ENCODE measurements at regions not wholly inside any gene's neighbourhood (a gene's known extent, or its start where the extent isn't known, plus 50 kb on each side); places are given as distances from the start of the nearest gene placed in this dataset.

DNA sequence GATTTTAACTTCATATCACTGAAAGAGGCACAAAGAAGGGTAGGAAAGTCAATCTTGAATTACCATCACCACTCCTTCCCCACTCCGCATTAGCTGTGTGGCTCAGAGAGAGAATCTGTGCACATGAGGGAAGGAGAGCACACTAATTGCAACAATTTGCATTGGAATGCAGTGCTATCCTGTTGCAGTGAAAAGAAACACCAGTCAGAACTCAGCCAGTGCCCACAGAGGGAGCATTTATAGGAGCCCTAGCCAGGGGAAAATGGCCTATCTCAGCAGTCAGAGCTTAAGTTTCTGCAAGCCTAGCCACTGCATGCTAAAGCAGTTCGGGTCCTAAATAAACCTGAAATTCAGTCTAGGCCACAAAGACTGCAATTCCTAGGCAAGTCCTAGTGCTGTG, 159.4 kb upstream of the AR start:
- no peak overlapping the region for H3K4me3 ChIP-seq
- peaks cover 11% of the 10 kb centered on the region for H3K9me3 ChIP-seq
- DNase-seq (no peak), ATAC-seq (no peak)
- no peaks in the 10 kb centered on the region for H3K4me1 ChIP-seq
- 65 to 79% (median 78%) methylated on average over 2 of the region's 2 CpGs for WGBS, 3 donors
- H3K27me3 ChIP-seq (ENCODE audit: insufficient read depth in 3 of 3, low read length in 2 of 3) = no peaks in the 10 kb centered on the region
- H3K36me3 ChIP-seq (ENCODE audit: insufficient read depth in 1 of 2, low read depth in 1 of 2) = no peaks in the 10 kb centered on the region
- intact Hi-C loops (cut with DNase I) = no loop called here
- no peak overlapping the region for H3K27ac ChIP-seq
- TF ChIP-seq, protein P1, sequence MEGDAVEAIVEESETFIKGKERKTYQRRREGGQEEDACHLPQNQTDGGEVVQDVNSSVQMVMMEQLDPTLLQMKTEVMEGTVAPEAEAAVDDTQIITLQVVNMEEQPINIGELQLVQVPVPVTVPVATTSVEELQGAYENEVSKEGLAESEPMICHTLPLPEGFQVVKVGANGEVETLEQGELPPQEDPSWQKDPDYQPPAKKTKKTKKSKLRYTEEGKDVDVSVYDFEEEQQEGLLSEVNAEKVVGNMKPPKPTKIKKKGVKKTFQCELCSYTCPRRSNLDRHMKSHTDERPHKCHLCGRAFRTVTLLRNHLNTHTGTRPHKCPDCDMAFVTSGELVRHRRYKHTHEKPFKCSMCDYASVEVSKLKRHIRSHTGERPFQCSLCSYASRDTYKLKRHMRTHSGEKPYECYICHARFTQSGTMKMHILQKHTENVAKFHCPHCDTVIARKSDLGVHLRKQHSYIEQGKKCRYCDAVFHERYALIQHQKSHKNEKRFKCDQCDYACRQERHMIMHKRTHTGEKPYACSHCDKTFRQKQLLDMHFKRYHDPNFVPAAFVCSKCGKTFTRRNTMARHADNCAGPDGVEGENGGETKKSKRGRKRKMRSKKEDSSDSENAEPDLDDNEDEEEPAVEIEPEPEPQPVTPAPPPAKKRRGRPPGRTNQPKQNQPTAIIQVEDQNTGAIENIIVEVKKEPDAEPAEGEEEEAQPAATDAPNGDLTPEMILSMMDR (IDR thresholded peaks at IDR 0.05) = no peak

DNA sequence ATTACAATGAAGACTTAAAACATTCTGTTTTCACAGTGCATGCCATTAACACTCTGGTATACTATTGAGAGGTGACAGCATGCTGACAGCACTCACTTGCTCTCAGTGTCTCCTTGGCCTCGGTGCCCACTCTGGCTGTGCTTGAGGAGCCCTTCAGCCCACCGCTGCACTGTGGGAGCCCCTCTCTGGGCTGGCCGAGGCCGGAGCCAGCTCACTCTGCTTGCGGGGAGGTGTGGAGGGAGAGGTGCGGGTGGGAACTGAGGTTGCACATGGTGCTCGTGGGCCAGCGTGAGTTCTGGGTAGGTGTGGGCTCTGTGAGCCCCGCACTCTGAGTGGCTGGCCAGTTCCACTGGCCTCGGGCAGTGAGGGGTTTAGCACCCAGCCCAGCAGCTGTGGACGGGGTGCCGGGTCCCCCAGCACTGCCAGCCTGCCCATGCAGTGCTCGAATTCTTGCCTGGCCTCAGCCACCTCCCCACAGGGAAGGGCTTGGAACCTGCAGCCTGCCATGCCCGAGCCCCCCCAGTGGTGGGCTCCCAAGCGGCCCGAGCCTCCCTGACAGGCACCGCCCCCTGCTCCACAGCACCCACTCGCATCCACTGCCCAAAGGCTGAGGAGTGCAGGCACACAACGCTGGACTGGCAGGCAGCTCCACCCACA, 135.3 kb upstream of the AR start:
- intact Hi-C loops (cut with DNase I) = no loop called here
- ATAC-seq (no peak), DNase-seq (no peak)
- 76 to 91% (median 89%) methylated on average over 14 to 19 of the region's 19 CpGs for WGBS, 3 donors
- Histone ChIP-seq H3K4me3 (no peak overlapping the region), H3K9me3 (peaks cover 5% of the 10 kb centered on the region), H3K27me3 (ENCODE audit: insufficient read depth in 3 of 3, low read length in 2 of 3) (no peaks in the 10 kb centered on the region), H3K36me3 (ENCODE audit: insufficient read depth in 1 of 2, low read depth in 1 of 2) (no peaks in the 10 kb centered on the region), H3K27ac (no peak overlapping the region), H3K4me1 (no peaks in the 10 kb centered on the region)
- TF ChIP-seq, protein P1 (IDR thresholded peaks at IDR 0.05) = no peak

DNA sequence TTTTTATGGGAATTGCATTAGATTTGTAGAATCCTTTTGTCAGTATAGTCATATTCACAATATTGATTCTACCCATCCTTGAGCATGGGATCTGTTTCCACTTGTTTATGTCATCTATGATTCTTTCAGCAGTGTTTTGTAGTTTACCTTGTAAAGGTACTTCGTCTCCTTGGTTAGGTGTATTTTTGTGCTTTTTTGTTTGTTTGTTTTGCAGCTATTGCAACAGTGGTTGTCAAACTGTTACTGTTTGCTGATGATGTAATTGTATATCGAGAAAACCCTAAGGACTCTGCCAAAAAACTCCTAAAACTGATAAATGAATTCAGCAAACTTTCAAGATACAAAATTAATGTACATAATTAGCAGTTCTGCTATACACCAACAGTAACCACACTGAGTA, 127.9 kb upstream of the AR start:
- no peaks in the 10 kb centered on the region for H3K4me1 ChIP-seq
- TF ChIP-seq, protein P1 (IDR thresholded peaks at IDR 0.05) = no peak
- intact Hi-C loops (cut with DNase I) = no loop called here
- H3K27me3 ChIP-seq (ENCODE audit: insufficient read depth in 3 of 3, low read length in 2 of 3) = no peaks in the 10 kb centered on the region
- DNase-seq (no peak), ATAC-seq (no peak)
- WGBS, 3 donors = 72 to 94% (median 87%) methylated on average over 2 of the region's 2 CpGs
- no peak overlapping the region for H3K4me3 ChIP-seq
- peaks cover 5% of the 10 kb centered on the region for H3K9me3 ChIP-seq
- no peaks in the 10 kb centered on the region for H3K36me3 ChIP-seq (ENCODE audit: insufficient read depth in 1 of 2, low read depth in 1 of 2)
- no peak overlapping the region for H3K27ac ChIP-seq

- H3K27me3 ChIP-seq (ENCODE audit: insufficient read depth in 3 of 3, low read length in 2 of 3) = no peaks in the 10 kb centered on the region
- TF ChIP-seq, protein P1 (IDR thresholded peaks at IDR 0.05) = no peak
- 80 to 92% (median 83%) methylated on average over 2 of the region's 2 CpGs for WGBS, 3 donors
- no peak overlapping the region for H3K27ac ChIP-seq
- no peaks in the 10 kb centered on the region for H3K36me3 ChIP-seq (ENCODE audit: insufficient read depth in 1 of 2, low read depth in 1 of 2)
- no peaks in the 10 kb centered on the region for H3K4me1 ChIP-seq
- ATAC-seq (no peak), DNase-seq (no peak)
- peaks cover 20% of the 10 kb centered on the region for H3K9me3 ChIP-seq
- intact Hi-C loops (cut with DNase I) = no loop called here
- no peak overlapping the region for H3K4me3 ChIP-seq
These were observed 116.9 kb upstream of the AR start for GRCh38 chrX:67426946-67427345.

- 42 to 90% (median 48%) methylated on average over 1 of the region's 1 CpG for WGBS, 3 donors
These were observed 108.3 kb upstream of the AR start for GRCh38 chrX:67435536-67435935.

More at GRCh38 chrX:67435536-67435935, 108.3 kb upstream of the AR start:
- Histone ChIP-seq H3K4me1 (no peaks in the 10 kb centered on the region), H3K27me3 (ENCODE audit: insufficient read depth in 3 of 3, low read length in 2 of 3) (peaks cover 0 to 10% (median 0%) of the 10 kb centered on the region in 3 donors), H3K9me3 (no peaks in the 10 kb centered on the region), H3K27ac (no peak overlapping the region), H3K36me3 (ENCODE audit: insufficient read depth in 1 of 2, low read depth in 1 of 2) (no peaks in the 10 kb centered on the region), H3K4me3 (no peak overlapping the region)
- intact Hi-C loops (cut with DNase I) = no loop called here
- ATAC-seq = no peak
- no peak for DNase-seq
- TF ChIP-seq, protein P1 (IDR thresholded peaks at IDR 0.05) = no peak
